ENCODE measurements at regions not wholly inside any gene's neighbourhood (a gene's known extent, or its start where the extent isn't known, plus 50 kb on each side); places are given as distances from the start of the nearest gene placed in this dataset.

DNA sequence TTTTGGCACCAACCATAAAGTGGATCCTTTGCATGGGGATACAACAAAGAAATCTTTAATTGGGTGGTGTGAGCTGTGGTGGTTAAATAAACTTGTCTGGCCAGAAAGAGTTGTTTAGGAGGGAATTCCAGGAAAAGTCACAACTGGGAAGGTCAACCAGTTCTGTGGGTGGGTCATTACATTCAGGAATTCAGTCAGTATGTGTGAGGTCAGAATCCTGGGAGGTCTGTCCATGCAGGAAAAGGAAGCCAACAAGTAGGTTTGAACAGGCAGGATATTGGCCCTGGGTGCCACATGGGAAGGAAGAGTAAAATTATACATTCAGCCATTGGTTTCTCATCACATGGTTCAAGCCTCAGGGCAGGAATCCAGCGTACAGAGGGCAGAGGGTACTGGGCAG lies 162.3 kb upstream of the ADAMTS5 start:
- Histone ChIP-seq H3K4me1 (no peaks in the 10 kb centered on the region), H3K9me3 (no peaks in the 10 kb centered on the region), H3K4me3 (no peak overlapping the region), H3K27me3 (no peaks in the 10 kb centered on the region), H3K27ac (no peak overlapping the region), H3K36me3 (no peaks in the 10 kb centered on the region)
- TF ChIP-seq, protein P1, sequence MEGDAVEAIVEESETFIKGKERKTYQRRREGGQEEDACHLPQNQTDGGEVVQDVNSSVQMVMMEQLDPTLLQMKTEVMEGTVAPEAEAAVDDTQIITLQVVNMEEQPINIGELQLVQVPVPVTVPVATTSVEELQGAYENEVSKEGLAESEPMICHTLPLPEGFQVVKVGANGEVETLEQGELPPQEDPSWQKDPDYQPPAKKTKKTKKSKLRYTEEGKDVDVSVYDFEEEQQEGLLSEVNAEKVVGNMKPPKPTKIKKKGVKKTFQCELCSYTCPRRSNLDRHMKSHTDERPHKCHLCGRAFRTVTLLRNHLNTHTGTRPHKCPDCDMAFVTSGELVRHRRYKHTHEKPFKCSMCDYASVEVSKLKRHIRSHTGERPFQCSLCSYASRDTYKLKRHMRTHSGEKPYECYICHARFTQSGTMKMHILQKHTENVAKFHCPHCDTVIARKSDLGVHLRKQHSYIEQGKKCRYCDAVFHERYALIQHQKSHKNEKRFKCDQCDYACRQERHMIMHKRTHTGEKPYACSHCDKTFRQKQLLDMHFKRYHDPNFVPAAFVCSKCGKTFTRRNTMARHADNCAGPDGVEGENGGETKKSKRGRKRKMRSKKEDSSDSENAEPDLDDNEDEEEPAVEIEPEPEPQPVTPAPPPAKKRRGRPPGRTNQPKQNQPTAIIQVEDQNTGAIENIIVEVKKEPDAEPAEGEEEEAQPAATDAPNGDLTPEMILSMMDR (IDR thresholded peaks at IDR 0.05), result no peak
- no peak for TF ChIP-seq POLR2A (IDR thresholded peaks at IDR 0.05)
- DNase-seq, result no peak

DNA sequence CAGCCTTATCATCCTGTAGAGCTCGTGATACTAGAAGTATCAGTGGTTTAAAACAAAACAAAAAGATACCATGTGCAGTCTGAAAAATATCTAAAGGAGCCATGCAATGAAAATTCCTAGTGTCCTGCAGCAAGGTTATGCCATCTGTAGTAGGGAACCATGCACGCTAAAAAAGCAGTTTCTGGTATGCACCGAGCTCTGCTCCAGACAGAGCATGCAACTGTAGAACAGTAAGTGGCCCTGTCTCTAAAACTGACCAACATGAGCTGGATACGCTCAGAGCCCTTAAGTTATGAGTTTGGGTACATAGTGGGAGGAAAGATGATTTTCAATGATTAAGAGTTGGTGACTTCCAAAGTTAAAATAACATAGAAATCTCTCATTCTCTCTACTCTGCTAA lies 159.3 kb upstream of the ADAMTS5 start:
- H3K4me3 ChIP-seq, result no peak overlapping the region
- H3K9me3 ChIP-seq, result no peaks in the 10 kb centered on the region
- no peaks in the 10 kb centered on the region for H3K36me3 ChIP-seq
- no peak overlapping the region for H3K27ac ChIP-seq
- no peak for DNase-seq
- TF ChIP-seq, protein P1 (IDR thresholded peaks at IDR 0.05), result no peak
- TF ChIP-seq POLR2A (IDR thresholded peaks at IDR 0.05), result no peak
- no peaks in the 10 kb centered on the region for H3K27me3 ChIP-seq
- H3K4me1 ChIP-seq, result no peaks in the 10 kb centered on the region

DNA sequence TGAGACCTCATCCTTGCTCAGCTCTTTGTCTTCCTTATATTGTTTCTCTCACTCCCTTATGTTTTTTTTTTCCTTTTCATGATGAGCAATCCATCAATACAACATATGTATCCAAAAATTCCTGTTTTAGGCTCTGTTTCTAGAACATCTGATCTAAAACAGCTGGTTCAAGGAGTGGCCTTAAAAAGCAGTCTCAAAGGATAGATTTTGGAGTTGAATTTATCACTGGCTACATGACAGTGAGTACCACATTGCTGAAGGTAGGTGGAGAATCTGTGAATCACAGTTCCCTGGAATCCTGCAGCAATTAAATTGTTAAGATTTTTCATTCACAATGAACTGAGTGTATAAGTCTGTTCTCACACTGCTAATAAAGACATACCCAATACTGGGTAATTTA lies 155.8 kb upstream of the ADAMTS5 start:
- no peaks in the 10 kb centered on the region for H3K4me1 ChIP-seq
- H3K9me3 ChIP-seq, result no peaks in the 10 kb centered on the region
- H3K36me3 ChIP-seq, result no peaks in the 10 kb centered on the region
- H3K27me3 ChIP-seq, result no peaks in the 10 kb centered on the region
- no peak for DNase-seq
- no peak for TF ChIP-seq POLR2A (IDR thresholded peaks at IDR 0.05)
- no peak overlapping the region for H3K4me3 ChIP-seq
- H3K27ac ChIP-seq, result no peak overlapping the region

DNA sequence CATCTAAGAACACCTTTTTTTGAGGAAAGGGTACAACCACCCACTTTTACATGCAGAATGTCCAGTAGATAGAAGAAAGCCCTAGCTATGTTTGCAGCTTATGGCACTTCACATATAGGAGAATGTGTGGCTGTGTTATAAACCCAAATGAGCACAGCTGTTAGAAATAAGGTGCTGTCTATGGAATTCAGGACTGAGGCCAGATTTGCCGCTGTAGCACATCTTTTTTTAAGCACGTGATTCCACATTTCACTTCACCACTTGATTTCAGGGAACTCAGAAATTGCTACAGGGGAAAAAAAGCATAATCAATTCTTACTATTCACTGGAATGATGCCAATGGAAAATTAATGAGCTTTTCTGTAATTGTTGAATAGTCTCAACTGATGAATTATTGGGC lies 147.2 kb upstream of the ADAMTS5 start:
- Histone ChIP-seq H3K4me3 (no peak overlapping the region), H3K9me3 (no peaks in the 10 kb centered on the region), H3K36me3 (no peaks in the 10 kb centered on the region), H3K4me1 (no peaks in the 10 kb centered on the region), H3K27ac (no peak overlapping the region), H3K27me3 (no peaks in the 10 kb centered on the region)
- no peak for DNase-seq
- no peak for TF ChIP-seq POLR2A (IDR thresholded peaks at IDR 0.05)
- TF ChIP-seq, protein P1 (IDR thresholded peaks at IDR 0.05), result no peak

DNA sequence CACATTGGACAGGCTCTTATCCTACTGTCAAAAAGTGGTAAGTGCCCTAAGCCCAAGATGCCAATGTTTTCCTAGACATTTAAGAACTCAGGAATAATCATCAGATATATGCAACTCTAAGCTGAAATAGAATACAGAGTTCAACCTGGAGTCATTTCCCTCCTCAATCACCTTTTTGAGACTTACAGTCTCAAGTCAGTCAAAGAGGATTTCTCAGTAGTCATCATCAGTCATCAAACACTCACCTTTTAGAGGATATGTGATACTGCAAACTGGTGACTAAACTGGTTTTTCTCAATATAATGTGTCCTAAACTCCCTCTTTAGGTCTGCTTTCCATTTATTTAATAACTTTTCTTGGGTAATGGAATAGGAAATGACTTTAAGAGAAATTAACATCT lies 145.3 kb upstream of the ADAMTS5 start:
- TF ChIP-seq, protein P1 (IDR thresholded peaks at IDR 0.05), result no peak
- TF ChIP-seq POLR2A (IDR thresholded peaks at IDR 0.05), result no peak
- no peaks in the 10 kb centered on the region for H3K4me1 ChIP-seq
- H3K4me3 ChIP-seq, result no peak overlapping the region
- DNase-seq, result no peak
- H3K27me3 ChIP-seq, result no peaks in the 10 kb centered on the region
- H3K27ac ChIP-seq, result no peak overlapping the region
- no peaks in the 10 kb centered on the region for H3K9me3 ChIP-seq
- no peaks in the 10 kb centered on the region for H3K36me3 ChIP-seq

DNA sequence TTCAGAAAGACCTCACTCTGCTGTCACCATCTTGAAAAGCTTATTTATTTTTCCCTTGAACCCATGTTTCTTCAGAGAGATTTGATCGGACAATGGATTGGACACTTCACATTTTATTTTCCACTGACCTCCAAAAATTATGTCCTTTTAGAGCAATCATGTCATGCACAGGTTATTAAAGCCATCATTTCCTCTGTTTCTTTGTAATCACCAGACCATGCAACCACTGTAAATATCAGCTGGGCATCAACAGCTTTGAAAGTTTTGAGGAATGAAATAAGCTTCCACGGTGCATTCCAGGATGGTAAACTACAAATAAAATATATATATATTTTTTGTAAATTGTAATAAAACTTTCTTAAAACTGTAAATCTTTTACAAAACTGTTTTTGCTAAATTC lies 144.1 kb upstream of the ADAMTS5 start:
- Histone ChIP-seq H3K4me3 (no peak overlapping the region), H3K27ac (no peak overlapping the region), H3K27me3 (no peaks in the 10 kb centered on the region), H3K36me3 (no peaks in the 10 kb centered on the region), H3K9me3 (no peaks in the 10 kb centered on the region), H3K4me1 (no peaks in the 10 kb centered on the region)
- no peak for DNase-seq
- TF ChIP-seq POLR2A (IDR thresholded peaks at IDR 0.05), result no peak
- TF ChIP-seq, protein P1 (IDR thresholded peaks at IDR 0.05), result no peak
